ENCODE measurements at regions not wholly inside any gene's neighbourhood (a gene's known extent, or its start where the extent isn't known, plus 50 kb on each side); places are given as distances from the start of the nearest gene placed in this dataset.

- no peak overlapping the region for H3K27ac ChIP-seq (ENCODE audit: low read length)
- H3K4me2 ChIP-seq (ENCODE audit: low read length), result no peak overlapping the region
- TF ChIP-seq RAD21 (conservative IDR thresholded peaks at IDR 0.05), result no peak
- TF ChIP-seq, protein P1, sequence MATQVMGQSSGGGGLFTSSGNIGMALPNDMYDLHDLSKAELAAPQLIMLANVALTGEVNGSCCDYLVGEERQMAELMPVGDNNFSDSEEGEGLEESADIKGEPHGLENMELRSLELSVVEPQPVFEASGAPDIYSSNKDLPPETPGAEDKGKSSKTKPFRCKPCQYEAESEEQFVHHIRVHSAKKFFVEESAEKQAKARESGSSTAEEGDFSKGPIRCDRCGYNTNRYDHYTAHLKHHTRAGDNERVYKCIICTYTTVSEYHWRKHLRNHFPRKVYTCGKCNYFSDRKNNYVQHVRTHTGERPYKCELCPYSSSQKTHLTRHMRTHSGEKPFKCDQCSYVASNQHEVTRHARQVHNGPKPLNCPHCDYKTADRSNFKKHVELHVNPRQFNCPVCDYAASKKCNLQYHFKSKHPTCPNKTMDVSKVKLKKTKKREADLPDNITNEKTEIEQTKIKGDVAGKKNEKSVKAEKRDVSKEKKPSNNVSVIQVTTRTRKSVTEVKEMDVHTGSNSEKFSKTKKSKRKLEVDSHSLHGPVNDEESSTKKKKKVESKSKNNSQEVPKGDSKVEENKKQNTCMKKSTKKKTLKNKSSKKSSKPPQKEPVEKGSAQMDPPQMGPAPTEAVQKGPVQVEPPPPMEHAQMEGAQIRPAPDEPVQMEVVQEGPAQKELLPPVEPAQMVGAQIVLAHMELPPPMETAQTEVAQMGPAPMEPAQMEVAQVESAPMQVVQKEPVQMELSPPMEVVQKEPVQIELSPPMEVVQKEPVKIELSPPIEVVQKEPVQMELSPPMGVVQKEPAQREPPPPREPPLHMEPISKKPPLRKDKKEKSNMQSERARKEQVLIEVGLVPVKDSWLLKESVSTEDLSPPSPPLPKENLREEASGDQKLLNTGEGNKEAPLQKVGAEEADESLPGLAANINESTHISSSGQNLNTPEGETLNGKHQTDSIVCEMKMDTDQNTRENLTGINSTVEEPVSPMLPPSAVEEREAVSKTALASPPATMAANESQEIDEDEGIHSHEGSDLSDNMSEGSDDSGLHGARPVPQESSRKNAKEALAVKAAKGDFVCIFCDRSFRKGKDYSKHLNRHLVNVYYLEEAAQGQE (IDR thresholded peaks at IDR 0.05; ENCODE audit: borderline replicate concordance), result no peak
- TF ChIP-seq POLR2AphosphoS5 (IDR thresholded peaks at IDR 0.05), result no peak
- no peaks in the 10 kb centered on the region for H3K79me2 ChIP-seq (replicated peaks; ENCODE audit: insufficient read depth, low read length)
- H4K20me1 ChIP-seq (ENCODE audit: insufficient read depth), result no peaks in the 10 kb centered on the region
- no peaks in the 10 kb centered on the region for H3K9me2 ChIP-seq (ENCODE audit: insufficient read depth, low read length)
- H3K9ac ChIP-seq (ENCODE audit: low read length), result no peak overlapping the region
- no peak overlapping the region for H3K4me3 ChIP-seq (ENCODE audit: low read length)
- H3F3A ChIP-seq (ENCODE audit: insufficient read depth, low read length, poor library complexity, severe bottlenecking), result no peaks in the 10 kb centered on the region
- H3K9me3 ChIP-seq (ENCODE audit: low read length), result no peaks in the 10 kb centered on the region
- no peak overlapping the region for H2AFZ ChIP-seq (ENCODE audit: low read depth, low read length)
- H3K27me3 ChIP-seq (ENCODE audit: insufficient read depth, low read depth, low read length), result no peaks in the 10 kb centered on the region
- no peaks in the 10 kb centered on the region for H3K36me3 ChIP-seq (ENCODE audit: insufficient read depth, low read length)
Measured at GRCh38 chr1:199410462-199410861, 617.0 kb upstream of the NR5A2 start.

DNA sequence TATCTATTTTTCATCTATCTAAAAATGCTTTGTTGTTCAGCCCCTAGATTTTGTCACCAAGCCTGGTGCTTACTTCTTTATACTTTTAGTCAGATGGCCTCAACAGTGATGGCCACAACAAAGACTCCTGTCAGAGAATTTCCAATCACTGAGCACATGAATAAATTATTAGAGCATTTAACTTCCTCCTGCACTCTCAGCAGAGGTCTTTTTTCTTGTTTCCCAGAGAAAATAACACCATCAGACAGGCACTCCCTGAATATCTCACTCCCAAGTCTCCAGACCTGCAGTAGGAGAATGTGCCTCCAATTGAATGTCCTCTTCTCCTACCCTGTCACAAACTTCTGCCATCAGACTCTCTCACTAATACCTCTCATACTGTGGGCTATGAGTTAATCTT lies 616.0 kb upstream of the NR5A2 start:
- Histone ChIP-seq H3K27me3 (ENCODE audit: insufficient read depth, low read depth, low read length) (no peaks in the 10 kb centered on the region), H3K9me3 (ENCODE audit: low read length) (no peaks in the 10 kb centered on the region), H3K79me2 (replicated peaks; ENCODE audit: insufficient read depth, low read length) (no peaks in the 10 kb centered on the region), H3K27ac (ENCODE audit: low read length) (no peak overlapping the region), H3K36me3 (ENCODE audit: insufficient read depth, low read length) (no peaks in the 10 kb centered on the region), H4K20me1 (ENCODE audit: insufficient read depth) (no peaks in the 10 kb centered on the region), H3K9me2 (ENCODE audit: insufficient read depth, low read length) (no peaks in the 10 kb centered on the region), H3K9ac (ENCODE audit: low read length) (no peak overlapping the region), H2AFZ (ENCODE audit: low read depth, low read length) (no peak overlapping the region), H3K4me3 (ENCODE audit: low read length) (no peak overlapping the region), H3F3A (ENCODE audit: insufficient read depth, low read length, poor library complexity, severe bottlenecking) (no peaks in the 10 kb centered on the region), H3K4me2 (ENCODE audit: low read length) (no peak overlapping the region)
- TF ChIP-seq TAF1 (IDR thresholded peaks at IDR 0.05; ENCODE audit: low read depth), result no peak
- no peak for TF ChIP-seq MXI1 (conservative IDR thresholded peaks at IDR 0.05; ENCODE audit: poor library complexity, severe bottlenecking)
- no peak for TF ChIP-seq SMC3 (conservative IDR thresholded peaks at IDR 0.05; ENCODE audit: poor library complexity)
- no peak for TF ChIP-seq RAD21 (conservative IDR thresholded peaks at IDR 0.05)
- TF ChIP-seq, protein P2, sequence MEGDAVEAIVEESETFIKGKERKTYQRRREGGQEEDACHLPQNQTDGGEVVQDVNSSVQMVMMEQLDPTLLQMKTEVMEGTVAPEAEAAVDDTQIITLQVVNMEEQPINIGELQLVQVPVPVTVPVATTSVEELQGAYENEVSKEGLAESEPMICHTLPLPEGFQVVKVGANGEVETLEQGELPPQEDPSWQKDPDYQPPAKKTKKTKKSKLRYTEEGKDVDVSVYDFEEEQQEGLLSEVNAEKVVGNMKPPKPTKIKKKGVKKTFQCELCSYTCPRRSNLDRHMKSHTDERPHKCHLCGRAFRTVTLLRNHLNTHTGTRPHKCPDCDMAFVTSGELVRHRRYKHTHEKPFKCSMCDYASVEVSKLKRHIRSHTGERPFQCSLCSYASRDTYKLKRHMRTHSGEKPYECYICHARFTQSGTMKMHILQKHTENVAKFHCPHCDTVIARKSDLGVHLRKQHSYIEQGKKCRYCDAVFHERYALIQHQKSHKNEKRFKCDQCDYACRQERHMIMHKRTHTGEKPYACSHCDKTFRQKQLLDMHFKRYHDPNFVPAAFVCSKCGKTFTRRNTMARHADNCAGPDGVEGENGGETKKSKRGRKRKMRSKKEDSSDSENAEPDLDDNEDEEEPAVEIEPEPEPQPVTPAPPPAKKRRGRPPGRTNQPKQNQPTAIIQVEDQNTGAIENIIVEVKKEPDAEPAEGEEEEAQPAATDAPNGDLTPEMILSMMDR (IDR thresholded peaks at IDR 0.05; ENCODE audit: poor library complexity, severe bottlenecking), result no peak
- no peak for TF ChIP-seq POLR2AphosphoS5 (IDR thresholded peaks at IDR 0.05)
- no peak for TF ChIP-seq EP300 (conservative IDR thresholded peaks at IDR 0.05; ENCODE audit: poor library complexity, severe bottlenecking)
- TF ChIP-seq EZH2 (IDR thresholded peaks at IDR 0.05; ENCODE audit: borderline replicate concordance, insufficient read depth, low read length, poor library complexity, severe bottlenecking), result no peak
- TF ChIP-seq, protein P1 (IDR thresholded peaks at IDR 0.05; ENCODE audit: borderline replicate concordance), result no peak

Data from neural cell (in vitro differentiated cells).